SK-N-SH treated with all-trans-retinoic acid at 6 μM for 48 hours (cell line): ENCODE measurements at regions not wholly inside any gene's neighbourhood (a gene's known extent, or its start where the extent isn't known, plus 50 kb on each side); places are given as distances from the start of the nearest gene placed in this dataset.

ENCODE experiments used
- ATAC-seq: fragments of 200-7000 bp; cut with Tn5 transposase; 3 replicates; pipeline ENCODE4 v1.9.1; 2020; ENCODE audit warnings: mild to moderate bottlenecking, moderate library complexity
- BACH2 ChIP-seq: fragments of 250-450 bp; sonication (Bioruptor Pico); IDR thresholded peaks from 2 replicates; pipeline ENCODE4 v1.9.0; 2021; ENCODE audit warnings: mild to moderate bottlenecking, borderline replicate concordance
- CREB5 ChIP-seq: fragments of 250-450 bp; sonication (Bioruptor Pico); IDR thresholded peaks from 2 replicates; pipeline ENCODE4 v1.5.1; 2020; ENCODE audit warnings: low read depth, mild to moderate bottlenecking, moderate library complexity
- CSDC2 ChIP-seq: fragments of 250-450 bp; sonication (Bioruptor Pico); IDR thresholded peaks from 2 replicates; pipeline ENCODE4 v1.5.0; 2020; ENCODE audit warnings: mild to moderate bottlenecking, moderate library complexity
- CSRNP3 ChIP-seq: fragments of 250-450 bp; sonication (Bioruptor Pico); IDR thresholded peaks from 2 replicates; pipeline ENCODE4 v1.5.1; 2021; ENCODE audit warnings: mild to moderate bottlenecking, moderate library complexity
- ESRRG ChIP-seq: fragments of 250-450 bp; sonication (Bioruptor Pico); IDR thresholded peaks from 2 replicates; pipeline ENCODE4 v1.6.1; 2021; ENCODE audit warnings: mild to moderate bottlenecking
- GLIS3 ChIP-seq: fragments of 250-450 bp; sonication (Bioruptor Pico); IDR thresholded peaks from 2 replicates; pipeline ENCODE4 v1.5.0; 2020; ENCODE audit warnings: mild to moderate bottlenecking, moderate library complexity
- ISL1 ChIP-seq: fragments of 250-450 bp; sonication (Bioruptor Pico); IDR thresholded peaks from 2 replicates; pipeline ENCODE4 v2.1.2; 2022; ENCODE audit warnings: mild to moderate bottlenecking, moderate library complexity
- OSR1 ChIP-seq: fragments of 250-450 bp; sonication (Bioruptor Pico); IDR thresholded peaks from 2 replicates; pipeline ENCODE4 v1.8.0; 2022; ENCODE audit warnings: moderate library complexity, mild to moderate bottlenecking, inconsistent platforms
- PATZ1 ChIP-seq: fragments of 250-450 bp; sonication (Bioruptor Pico); IDR thresholded peaks from 2 replicates; pipeline ENCODE4 v1.8.0; 2020; ENCODE audit warnings: mild to moderate bottlenecking, moderate library complexity, borderline replicate concordance
- POU6F1 ChIP-seq: fragments of 250-450 bp; sonication (Bioruptor Pico); IDR thresholded peaks from 2 replicates; pipeline ENCODE4 v1.8.0; 2021; ENCODE audit warnings: low read depth, mild to moderate bottlenecking, moderate library complexity, borderline replicate concordance
- PPARA ChIP-seq: fragments of 250-450 bp; sonication (Bioruptor Pico); IDR thresholded peaks from 2 replicates; pipeline ENCODE4 v1.5.0; 2020; ENCODE audit warnings: mild to moderate bottlenecking, borderline replicate concordance
- RARB ChIP-seq: fragments of 250-450 bp; sonication (Bioruptor Pico); IDR thresholded peaks from 2 replicates; pipeline ENCODE4 v1.8.0; 2021; ENCODE audit warnings: mild to moderate bottlenecking, moderate library complexity
- SNAI2 ChIP-seq: fragments of 250-450 bp; sonication (Bioruptor Pico); IDR thresholded peaks from 2 replicates; pipeline ENCODE4 v1.5.0; 2020; ENCODE audit warnings: mild to moderate bottlenecking, moderate library complexity
- TCF4 ChIP-seq: fragments of 250-450 bp; sonication (Bioruptor Pico); IDR thresholded peaks from 2 replicates; pipeline ENCODE4 v1.8.0; 2021; ENCODE audit warnings: mild to moderate bottlenecking, moderate library complexity, borderline replicate concordance
- TOX ChIP-seq: fragments of 250-450 bp; sonication (Bioruptor Pico); IDR thresholded peaks from 2 replicates; pipeline ENCODE4 v1.8.0; 2021; ENCODE audit warnings: mild to moderate bottlenecking, moderate library complexity, borderline replicate concordance
- TSHZ2 ChIP-seq: fragments of 250-450 bp; sonication (Bioruptor Pico); IDR thresholded peaks from 2 replicates; pipeline ENCODE4 v1.5.0; 2020; ENCODE audit warnings: mild to moderate bottlenecking, moderate library complexity
- ZC3H10 ChIP-seq: fragments of 250-450 bp; sonication (Bioruptor Pico); IDR thresholded peaks from 2 replicates; pipeline ENCODE4 v1.5.1; 2021; ENCODE audit warnings: mild to moderate bottlenecking, moderate library complexity
- ZFP30 ChIP-seq: fragments of 450-650 bp; formaldehyde crosslinking; IDR thresholded peaks from 2 replicates; pipeline ENCODE4 v1.5.0; 2022; ENCODE audit warnings: mild to moderate bottlenecking, moderate library complexity
- ZNF565 ChIP-seq: fragments of 450-650 bp; formaldehyde crosslinking; conservative IDR thresholded peaks from 2 replicates; pipeline ENCODE4 v1.5.0; 2020; ENCODE audit warnings: low read depth, mild to moderate bottlenecking, moderate library complexity
- ZNF70 ChIP-seq: fragments of 450-650 bp; formaldehyde crosslinking; IDR thresholded peaks from 2 replicates; pipeline ENCODE4 v1.5.0; 2020; ENCODE audit warnings: mild to moderate bottlenecking, moderate library complexity
- ZNF8 ChIP-seq: fragments of 450-650 bp; formaldehyde crosslinking; IDR thresholded peaks from 2 replicates; pipeline ENCODE4 v1.5.0; 2020; ENCODE audit warnings: mild to moderate bottlenecking, moderate library complexity

- TF ChIP-seq ESRRG (CRISPR knock-in tag) (no peak), TOX (CRISPR knock-in tag) (no peak), GLIS3 (no peak), TSHZ2 (no peak), PATZ1 (CRISPR knock-in tag) (no peak), CSDC2 (CRISPR knock-in tag) (no peak), ISL1 (CRISPR knock-in tag) (no peak), POU6F1 (no peak), CREB5 (CRISPR knock-in tag) (no peak), RARB (CRISPR knock-in tag) (no peak), ZFP30 (no peak), ZNF565 (CRISPR knock-in tag) (no peak), ZC3H10 (CRISPR knock-in tag) (no peak), TCF4 (no peak), PPARA (no peak), ZNF70 (no peak), OSR1 (CRISPR knock-in tag) (no peak), ZNF8 (no peak), BACH2 (CRISPR knock-in tag) (no peak)
Observed at GRCh38 chr14:41549821-41550607, 56.7 kb upstream of the LRFN5 start.

GRCh38 chr14:41549282-41549681 is 57.4 kb upstream of the LRFN5 start:
- no peak for TF ChIP-seq ISL1 (CRISPR knock-in tag)
- TF ChIP-seq CSDC2 (CRISPR knock-in tag) = no peak
- TF ChIP-seq CSRNP3 (CRISPR knock-in tag) = no peak
- TF ChIP-seq TOX (CRISPR knock-in tag) = no peak
- TF ChIP-seq CREB5 (CRISPR knock-in tag) = no peak
- TF ChIP-seq BACH2 (CRISPR knock-in tag) = no peak
- no peak for TF ChIP-seq GLIS3
- no peak for TF ChIP-seq SNAI2 (CRISPR knock-in tag)
- TF ChIP-seq ZFP30 = no peak
- TF ChIP-seq POU6F1 = no peak
- TF ChIP-seq ZC3H10 (CRISPR knock-in tag) = no peak
- TF ChIP-seq, all 23 proteins: peak for 0
- no peak for ATAC-seq

More at GRCh38 chr14:41549821-41550607, 56.7 kb upstream of the LRFN5 start:
- ATAC-seq = no peak
